GM19351 (cell line): ENCODE measurements at regions not wholly inside any gene's neighbourhood (a gene's known extent, or its start where the extent isn't known, plus 50 kb on each side); places are given as distances from the start of the nearest gene placed in this dataset.
"Not testable (repeated sequence)": the region's sequence is repeated elsewhere in the genome, so short reads cannot be mapped to it uniquely, and the experiment has no call there.

Experiments used
- ATAC-seq: cut with Tn5 transposase; IDR thresholded peaks from one replicate; pipeline ENCODE4 v1.9.1; 2021; ENCODE audit warnings: mild to moderate bottlenecking, moderate library complexity; ENCODE audit not compliant: unreplicated experiment

DNA sequence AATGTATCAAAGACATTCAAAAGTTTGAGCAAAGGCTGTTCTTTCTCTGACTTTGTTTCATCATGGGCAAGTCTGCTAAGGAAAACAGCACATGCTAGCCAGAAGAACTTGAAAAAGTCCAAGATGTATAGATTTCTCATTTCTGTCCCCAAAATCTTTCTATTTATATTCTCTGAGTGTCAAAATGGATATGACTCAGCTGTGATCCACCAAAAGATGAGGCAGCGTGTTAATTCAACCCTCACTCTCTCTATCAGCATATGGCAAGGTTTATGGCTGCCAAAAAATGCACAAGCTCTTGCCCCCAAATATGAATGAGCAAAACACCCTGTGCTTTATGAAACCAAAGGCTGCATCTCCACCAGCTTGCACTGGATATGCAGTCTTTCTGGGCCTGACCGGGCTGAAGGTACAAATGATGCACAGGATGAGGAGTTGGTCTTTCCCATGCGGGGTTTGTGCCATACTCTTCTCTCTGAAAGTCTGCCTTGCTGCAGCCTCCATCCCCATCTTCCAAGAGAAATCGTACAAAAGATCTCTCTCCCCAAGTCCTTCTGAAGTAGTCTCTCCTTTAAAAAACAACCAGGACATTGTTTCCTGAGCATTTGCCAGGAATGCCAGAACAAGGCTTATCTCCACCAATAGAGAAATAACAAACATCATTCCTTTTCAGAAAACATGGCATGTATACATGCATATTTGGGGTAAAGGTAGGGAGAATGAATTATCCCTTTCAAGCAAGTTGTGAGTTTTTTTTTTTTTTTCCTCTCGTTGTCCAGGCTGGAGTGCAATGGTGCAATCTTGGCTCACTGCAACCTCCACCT, 203.4 kb downstream of the TMX1 start:
- ATAC-seq: no peak

DNA sequence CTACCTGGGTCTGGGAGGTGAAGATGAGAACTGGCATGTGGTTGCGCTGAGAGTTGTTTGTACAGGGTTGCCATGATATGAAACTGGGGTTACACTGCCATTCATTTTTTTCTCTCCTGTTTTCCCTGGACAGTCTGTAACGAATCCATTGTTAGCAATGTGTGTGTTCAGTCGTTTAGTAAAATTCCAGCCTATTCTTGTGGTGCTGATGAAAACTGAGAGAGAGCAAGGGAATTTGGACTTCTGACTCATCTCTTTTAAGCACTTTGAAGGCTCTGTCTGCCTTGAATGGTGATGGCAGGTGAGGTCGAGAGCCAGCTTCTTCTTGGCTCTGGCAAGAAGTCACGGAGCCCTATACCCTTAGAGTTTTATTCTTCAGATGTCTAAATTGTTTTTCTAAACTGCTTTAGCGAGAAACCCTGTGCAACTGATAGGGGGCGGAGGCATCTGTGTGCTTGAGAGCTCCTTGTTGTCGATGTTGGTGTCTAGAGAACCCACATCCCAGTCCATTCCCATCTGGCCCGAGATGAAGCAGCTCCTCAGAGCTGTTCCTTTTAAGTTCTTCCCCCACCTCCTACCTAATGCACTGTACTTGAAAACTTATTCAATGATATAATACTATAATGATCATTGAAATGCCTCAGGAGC, 204.4 kb downstream of the TMX1 start:
- ATAC-seq: no peak

DNA sequence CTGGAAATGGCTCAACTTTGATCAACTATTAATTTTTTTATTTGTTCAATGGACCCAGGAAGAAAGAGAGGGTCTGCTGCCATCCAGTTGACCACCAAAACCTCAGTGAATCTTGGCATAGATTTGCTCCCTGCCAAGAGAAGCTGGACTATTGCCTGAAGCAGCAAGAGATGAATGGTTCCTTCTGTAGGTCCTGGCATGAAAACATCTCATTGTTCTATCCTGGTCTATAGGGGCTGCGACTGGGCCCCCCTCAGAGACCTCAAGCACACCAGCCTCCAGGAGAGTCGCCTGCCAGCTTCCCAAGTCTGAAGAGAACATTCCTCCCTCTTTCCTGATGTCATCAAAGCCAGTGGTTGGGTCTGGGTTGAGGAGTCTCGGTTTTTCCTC, 204.9 kb downstream of the TMX1 start:
- ATAC-seq: no peak

DNA sequence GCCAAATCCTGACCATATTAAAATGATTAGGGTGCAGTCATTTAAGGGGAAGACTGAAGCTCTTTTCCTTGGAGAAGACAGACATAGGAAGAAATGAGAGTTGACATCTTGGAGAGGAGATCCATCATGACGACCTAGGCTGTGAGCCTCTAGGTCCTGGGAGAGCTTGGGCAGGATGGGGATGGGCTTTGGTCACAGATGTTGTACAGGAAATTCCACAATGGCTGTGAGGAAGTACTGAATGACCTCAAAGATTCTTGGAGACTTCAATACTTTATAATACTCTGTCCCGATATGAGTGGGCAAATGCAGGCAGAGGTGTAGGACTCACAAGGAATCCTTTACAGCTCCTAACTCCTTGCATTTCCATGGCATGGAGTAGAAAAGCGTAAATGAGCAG, 204.9 kb upstream of the FRMD6 start:
- ATAC-seq: no peak

DNA sequence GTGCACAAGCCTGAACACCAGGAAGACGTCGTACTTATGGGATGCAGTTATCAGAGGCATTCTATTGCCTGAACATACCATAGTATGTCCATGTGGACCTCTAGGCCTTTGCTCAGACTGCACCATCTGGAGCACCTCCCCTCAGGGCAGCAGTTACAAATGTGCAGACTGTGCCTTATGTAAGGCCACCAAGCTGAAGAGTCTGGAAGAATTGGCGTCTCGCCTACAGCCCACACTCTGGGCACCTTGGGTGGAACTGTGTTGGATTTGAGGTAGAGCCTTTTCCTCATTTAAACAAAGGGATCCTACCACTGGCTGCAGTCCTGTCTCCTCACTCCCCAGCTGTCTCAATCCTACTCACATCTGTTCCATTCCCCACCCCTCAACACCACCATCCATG, 204.3 kb upstream of the FRMD6 start:
- no peak for ATAC-seq

DNA sequence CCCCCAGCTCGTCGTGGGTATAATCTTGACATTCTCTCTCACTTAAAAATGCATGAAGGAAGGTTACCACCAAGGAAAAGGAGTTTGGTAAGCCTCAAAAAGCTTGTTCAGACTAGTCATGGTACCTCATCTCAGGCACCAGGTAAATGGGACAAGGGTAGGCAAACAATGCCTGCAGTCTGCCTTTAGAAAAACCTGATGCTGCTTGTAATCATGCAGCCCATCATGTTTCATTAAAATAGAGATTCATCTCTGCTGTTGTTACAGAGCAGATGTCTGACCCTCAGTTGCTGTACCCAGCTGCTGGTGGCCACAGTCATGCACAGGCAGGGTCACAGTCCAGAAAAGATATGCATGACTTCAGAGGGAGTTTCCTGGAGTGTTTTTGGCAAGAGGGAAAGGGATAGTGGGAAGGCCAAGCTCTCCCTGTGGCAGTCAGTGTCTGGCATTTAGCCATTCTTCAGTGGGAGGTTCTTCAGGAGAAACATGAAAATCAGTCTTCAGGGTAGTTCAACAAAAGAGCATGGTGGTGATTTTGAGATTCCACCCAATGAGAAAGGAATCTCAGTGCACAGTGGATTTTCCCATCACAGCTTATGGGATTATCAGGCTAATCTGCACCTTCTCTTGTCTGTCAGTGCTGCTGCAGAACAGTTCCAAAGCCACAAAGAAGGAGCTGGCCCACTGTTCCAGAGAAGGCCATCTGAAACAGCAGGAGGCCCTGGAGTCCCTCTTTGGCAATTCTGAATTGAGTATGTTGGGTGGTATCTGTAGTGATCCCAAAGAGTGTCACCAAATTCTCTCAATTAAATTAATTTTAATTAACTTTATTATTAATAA, 202.7 kb upstream of the FRMD6 start:
- ATAC-seq: no peak

DNA sequence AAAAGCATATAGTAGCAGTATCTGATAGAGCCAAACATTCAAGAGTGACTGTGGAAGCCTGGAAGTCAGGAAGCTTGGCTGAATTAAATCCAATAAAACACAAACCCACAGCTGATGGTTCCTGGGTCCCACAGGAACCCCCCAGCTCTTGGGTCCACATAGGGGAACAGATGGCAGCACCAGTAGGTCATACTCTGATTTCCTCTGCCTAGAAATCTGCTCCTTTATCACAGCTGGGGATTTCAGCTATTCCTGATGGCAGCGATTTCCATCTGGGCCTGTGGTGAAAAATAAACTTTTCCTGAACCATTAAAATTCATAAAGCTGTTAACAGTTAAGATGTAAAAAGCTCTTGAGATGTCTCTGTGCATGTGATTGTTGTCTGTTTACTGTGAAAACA, 202.0 kb upstream of the FRMD6 start:
- no peak for ATAC-seq

DNA sequence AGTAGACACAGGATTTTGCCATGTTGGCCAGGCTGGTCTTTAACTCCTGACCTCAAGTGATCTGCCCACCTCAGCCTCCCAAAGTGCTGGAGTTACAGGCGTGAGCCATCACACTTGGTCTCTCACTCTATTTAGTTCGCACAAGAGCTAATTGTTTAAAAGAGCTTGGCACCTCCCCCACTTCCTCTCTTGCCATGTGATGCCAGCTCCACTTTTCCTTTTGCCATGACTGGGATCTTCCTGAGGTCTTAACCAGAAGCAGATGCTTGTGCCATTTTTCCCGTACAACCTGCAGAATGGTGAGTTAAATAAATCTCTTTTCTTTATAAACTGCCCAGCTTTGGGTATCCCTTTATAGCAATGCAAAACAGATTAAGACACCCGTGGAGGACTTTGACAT, 200.1 kb upstream of the FRMD6 start:
- ATAC-seq: no peak

DNA sequence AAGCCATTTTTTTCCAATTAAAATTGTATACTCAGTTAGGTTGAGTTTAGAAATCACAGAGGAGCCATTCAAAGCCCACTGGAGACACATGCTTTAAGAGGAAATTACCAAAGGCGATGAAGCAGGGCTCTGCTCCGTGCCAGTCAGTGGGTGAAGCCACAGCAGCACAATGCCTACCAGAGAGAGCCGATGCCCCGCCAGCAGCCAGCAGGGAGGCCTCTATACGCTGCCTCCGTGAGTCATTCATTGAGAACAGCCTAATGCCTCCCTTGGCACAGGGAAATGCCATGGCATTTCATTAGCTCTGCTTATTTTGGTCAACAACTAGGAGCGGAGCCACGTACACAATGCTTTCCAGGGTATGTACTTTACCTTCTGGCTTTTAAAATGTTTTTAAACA, 197.8 kb upstream of the FRMD6 start:
- ATAC-seq: no peak

DNA sequence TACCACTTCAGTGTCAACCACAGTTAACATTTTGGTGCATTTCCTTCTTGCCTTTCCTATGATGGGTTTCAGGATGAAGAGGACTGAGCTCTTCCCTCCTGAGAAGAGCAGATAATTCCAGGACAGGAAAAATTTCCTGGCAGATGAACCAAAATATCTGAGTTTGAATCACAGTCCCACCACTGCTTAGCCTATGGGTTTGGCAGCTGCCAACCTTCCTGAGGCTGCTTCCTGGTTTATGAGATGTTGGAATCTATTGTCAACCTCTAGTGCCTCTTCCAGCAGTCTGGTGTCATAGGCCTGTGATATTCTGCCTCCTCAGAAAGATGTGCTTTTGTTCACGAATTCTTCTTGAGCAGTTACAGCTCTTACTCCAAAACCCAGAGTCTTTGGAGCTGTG, 197.4 kb upstream of the FRMD6 start:
- no peak for ATAC-seq

DNA sequence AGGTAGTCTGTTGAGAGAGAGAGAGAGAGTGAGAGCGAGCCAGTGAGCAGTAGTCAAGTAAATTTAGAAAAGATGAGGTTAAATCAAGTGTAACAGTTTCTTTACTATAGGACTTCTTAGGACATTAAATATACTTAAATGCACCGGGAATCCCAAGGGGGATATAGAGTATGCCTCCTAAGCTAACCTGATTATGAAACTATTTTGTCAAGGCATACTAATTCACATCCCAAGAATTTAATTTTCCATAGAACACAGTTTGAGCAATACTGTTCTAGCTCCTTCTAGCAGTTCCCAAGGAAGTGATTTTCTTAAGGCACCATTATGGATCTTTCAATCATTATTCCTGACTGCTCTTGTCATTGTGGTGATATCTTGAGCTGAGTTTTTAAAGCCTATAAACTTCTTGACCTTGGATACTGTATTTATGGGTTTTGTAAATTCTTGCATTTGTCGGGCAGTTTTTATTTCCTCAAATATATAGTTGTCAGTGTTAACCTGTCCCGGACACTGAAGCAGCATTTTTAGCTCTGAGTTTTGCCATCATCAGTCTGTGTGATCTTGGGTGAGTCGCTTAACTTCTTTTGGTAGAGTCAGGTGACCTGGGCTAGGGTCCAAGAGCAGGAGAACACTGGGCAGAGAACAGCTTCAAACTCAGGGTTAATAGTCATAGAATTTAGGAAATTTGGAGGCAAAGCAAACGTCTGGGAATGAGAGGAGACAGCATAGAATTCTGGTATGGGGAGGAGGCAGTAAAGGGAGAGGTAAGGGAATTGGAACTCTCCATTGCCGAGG, 196.5 kb upstream of the FRMD6 start:
- no peak for ATAC-seq

DNA sequence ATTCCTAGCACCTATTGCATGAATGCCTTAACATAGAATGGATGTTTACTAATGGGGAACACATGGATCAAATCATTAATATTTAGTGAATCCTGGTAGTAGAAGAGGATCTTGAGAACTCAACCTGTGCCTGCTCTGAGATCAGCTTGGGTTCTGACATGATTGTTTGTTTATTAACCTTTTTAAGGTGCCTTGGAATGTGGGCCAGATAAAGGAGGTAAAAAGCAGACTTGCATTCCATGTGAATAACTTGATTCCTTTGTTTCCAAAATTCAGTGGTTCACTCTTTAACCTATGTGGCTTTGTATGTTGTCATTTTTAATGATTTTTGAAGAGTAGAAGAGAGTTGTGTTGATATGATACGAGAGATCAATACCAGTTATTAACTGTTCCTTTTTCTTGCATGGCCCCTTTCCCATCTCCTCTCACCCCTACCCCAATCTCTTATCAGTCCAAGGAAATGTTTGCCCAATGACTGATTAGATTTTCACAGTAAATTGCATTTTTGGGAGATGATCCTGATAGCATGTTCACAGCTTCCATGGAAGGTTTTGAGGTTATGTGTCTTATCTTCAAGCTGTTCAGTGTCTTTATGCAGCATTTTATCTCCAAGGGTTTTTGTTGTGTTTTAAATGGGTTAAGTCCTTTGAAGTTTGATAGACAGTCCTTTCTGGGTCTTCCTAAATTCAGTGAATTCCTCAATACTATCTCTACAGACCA, 193.7 kb upstream of the FRMD6 start:
- no peak for ATAC-seq

DNA sequence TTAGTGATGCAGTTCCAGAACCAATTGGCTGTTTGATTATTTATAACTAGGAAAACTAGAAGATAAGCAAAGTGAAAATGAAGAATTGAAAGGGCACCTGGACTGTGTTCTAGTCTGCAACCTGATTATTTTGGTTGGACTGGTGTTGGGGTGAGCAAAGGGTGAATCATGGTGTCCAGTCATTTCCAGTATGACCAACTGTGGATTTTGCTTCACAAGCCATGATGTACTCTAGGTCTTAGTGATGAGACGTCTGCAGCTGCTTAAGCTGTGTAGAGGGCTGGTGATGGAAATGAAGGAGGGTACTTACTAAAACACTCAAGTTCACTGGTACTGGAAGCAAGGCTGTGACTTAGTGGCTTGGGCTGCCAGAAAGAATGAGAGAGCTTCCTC, 193.2 kb upstream of the FRMD6 start:
- no peak for ATAC-seq

DNA sequence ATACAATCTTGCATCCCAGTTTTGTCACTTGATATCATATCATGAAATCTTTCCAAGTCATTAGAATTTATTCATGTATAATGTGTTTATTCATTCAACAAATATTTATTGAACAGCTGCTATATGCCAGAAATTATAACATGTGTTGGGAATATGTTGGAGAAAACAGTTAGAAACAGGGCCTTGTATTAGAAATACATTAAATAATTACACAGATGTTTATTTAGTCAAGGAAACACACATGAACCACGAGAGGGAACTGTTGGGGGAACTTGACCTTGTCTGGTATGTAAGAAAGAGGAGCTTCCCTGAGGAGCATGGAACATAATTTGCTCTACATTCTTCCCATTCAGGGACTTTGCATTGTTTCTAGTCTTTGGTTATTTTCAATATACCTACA, 191.7 kb upstream of the FRMD6 start:
- ATAC-seq: no peak

DNA sequence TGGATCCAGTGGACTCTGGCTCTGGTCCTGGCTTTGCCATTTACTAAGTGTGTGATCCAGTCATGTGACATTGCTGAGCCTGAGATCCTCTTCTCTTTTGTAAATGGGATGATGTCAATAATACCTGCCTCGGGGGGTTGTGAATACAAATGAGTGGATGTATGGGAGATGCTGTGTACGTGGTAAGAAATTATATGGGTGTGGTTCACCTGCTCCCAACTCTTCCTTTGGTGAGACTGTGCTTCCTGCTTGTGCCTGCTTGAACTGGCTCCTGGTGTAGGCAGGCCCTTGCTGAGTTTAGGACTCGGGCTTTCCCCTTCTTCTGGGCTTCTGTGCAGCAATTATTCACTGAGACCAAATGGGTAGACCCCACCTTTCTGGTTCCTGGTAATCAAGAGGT, 189.5 kb upstream of the FRMD6 start:
- no peak for ATAC-seq

DNA sequence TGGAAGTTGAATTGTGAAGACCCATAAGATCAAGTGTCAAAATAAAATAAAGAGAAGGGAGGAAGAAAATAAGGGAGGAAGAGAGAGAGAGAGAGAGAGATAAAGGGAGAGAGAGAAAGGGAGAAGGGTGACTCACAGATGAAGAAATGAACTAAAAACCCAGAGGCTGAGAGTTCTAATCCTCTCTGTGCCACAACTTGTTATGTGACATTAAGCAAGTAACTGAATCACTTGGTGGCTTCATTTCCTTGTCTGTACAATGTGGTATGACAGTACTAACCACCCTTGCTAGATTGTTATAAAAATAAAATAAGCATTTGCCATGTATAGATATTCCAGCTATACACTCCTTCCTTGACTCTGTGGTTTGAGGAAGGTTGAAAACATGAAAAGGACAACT, 189.0 kb upstream of the FRMD6 start:
- ATAC-seq: no peak

DNA sequence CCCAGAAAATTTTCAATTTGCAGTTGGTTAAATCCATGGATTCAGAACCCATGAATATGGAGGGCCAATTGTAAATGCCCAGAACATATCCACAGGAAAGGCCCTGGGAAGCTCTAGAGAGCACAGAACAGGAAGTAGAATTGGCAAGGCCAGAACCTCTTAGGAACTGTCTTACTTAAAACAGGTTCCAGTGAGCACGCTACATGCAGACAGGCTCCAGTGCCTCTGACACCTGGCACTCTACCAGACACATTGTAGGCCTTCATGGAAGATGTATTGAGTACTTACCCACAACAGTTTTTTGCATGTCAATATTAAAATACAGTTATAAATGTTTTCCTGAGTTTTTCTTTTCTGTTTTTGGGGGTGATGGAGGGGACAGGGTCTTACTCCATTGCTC, 188.2 kb upstream of the FRMD6 start:
- no peak for ATAC-seq

DNA sequence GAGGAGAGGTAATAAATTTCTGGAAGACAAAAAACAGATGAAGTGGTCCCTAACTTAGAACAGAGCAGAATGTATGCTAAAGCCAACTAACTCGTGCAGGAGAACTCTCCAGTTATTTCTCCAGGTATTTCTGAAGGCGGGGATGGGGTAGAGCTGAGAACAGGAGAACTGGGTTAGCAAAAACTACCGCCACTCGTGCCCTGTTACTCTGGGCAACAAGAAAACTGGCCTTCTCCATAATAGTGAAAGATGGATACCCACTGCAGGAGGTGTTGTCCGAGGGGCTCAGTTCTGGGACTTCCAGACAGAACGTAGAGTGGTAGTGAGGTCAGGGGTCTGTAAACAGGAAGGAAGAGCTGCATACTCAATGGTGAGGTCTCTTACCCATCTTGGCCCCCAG, 187.3 kb upstream of the FRMD6 start:
- ATAC-seq: no peak

DNA sequence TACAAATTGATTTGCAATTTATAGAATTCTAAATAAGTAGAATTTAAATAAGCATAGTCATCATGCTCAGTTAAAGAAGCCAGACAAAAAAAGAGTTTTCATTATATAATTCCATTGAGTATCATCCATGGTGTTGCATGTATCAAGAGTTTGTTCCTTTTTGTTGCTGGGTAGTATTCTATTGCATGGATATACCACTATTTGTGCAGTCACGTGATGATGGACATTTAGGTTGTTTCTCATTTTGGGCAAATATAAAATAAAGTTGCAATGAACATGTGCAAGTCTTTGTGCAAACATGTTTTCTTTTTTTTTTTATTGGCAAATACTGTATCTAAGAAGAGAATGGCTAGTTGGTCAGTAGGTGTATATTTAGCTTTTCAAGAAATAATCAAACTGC, 186.2 kb upstream of the FRMD6 start:
- ATAC-seq: no peak

DNA sequence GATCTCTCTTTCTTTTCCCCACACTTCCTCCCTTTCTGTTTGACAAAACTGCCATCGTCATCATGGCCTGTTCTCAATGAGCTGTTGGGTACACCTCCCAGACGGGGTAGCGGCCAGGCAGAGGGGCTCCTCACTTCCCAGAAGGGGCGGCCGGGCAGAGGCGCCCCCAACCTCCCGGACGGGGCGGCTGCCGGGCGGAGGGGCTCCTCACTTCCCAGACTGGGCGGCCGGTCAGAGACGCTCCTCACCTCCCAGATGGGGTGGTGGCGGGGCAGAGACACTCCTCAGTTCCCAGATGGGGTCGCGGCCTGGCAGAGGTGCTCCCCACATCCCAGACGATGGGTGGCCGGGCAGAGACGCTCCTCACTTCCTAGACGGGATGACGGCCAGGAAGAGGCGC, 184.3 kb upstream of the FRMD6 start:
- ATAC-seq: not testable (repeated sequence)
